ENCODE measurements at regions not wholly inside any gene's neighbourhood (a gene's known extent, or its start where the extent isn't known, plus 50 kb on each side); places are given as distances from the start of the nearest gene placed in this dataset.

DNA sequence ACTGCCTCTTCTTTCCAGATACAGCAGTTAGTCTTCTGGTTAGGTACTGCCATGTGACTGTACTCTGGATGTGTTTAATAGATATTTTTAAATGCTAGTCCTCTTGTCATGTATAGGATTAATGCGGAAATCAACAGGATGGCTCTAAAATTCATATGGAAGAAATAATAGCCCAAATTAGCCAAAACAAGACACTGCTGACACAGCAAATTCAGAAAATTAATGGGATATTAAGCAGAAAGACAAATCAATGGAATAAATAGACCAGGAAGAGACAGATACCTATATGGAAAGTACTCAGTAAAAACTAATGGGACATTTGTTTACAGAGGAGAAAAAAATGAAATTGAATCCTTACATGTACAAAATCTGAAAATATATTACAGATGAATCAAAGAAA lies 679.3 kb upstream of the PCDH20 start:
- H3K27me3 Mint-ChIP-seq (ENCODE audit: low read depth), result no peaks in the 10 kb centered on the region
- H3K4me3 Mint-ChIP-seq (ENCODE audit: unreplicated experiment), result no peak overlapping the region
- H3K27ac Mint-ChIP-seq (ENCODE audit: unreplicated experiment), result no peak overlapping the region
- no peak for DNase-seq (ENCODE audit: low spot score)
- no peaks in the 10 kb centered on the region for H3K9me3 Mint-ChIP-seq (ENCODE audit: low read depth)
- H3K36me3 Mint-ChIP-seq (ENCODE audit: low read depth), result no peaks in the 10 kb centered on the region
- TF ChIP-seq, protein P1, sequence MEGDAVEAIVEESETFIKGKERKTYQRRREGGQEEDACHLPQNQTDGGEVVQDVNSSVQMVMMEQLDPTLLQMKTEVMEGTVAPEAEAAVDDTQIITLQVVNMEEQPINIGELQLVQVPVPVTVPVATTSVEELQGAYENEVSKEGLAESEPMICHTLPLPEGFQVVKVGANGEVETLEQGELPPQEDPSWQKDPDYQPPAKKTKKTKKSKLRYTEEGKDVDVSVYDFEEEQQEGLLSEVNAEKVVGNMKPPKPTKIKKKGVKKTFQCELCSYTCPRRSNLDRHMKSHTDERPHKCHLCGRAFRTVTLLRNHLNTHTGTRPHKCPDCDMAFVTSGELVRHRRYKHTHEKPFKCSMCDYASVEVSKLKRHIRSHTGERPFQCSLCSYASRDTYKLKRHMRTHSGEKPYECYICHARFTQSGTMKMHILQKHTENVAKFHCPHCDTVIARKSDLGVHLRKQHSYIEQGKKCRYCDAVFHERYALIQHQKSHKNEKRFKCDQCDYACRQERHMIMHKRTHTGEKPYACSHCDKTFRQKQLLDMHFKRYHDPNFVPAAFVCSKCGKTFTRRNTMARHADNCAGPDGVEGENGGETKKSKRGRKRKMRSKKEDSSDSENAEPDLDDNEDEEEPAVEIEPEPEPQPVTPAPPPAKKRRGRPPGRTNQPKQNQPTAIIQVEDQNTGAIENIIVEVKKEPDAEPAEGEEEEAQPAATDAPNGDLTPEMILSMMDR (IDR thresholded peaks at IDR 0.05), result no peak
- no peaks in the 10 kb centered on the region for H3K4me1 Mint-ChIP-seq (ENCODE audit: low read depth)

DNA sequence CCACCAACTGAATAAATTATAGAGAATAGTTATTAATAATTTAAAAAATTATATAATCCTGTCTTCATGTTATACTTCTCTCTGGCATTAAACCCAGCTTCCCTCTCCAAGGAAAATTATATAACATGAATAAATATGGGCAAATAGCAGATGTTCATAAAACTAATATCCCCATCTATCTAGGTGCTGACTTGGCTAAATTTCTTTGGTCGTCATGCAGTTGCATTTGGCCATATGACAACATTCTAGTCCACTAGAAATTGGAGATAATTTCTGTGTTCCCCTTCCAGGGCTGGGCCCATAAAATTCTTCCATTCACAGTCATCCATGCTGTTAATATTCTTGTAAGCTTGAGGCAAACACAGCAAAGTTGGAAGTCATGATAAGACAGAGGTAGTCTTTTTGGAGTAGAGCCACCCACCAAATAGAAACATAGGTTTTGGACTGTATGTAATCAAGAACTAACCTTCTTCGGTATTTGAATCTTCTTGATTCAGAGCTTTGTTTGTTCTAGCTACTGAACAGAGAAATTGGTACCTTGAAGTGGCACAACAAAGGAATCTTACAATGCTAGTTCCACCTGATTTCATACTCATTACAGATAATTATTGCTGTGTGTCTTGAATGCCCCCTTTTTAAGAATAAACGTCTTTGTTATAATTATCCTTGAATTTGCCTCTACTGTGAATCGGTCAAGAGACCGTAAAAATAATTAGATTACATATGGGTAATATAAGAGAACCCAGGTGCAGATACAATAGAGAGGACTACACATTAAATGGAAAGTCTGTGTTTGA lies 678.5 kb upstream of the PCDH20 start:
- no peaks in the 10 kb centered on the region for H3K4me1 Mint-ChIP-seq (ENCODE audit: low read depth)
- H3K27ac Mint-ChIP-seq (ENCODE audit: unreplicated experiment), result no peak overlapping the region
- no peak for DNase-seq (ENCODE audit: low spot score)
- no peaks in the 10 kb centered on the region for H3K36me3 Mint-ChIP-seq (ENCODE audit: low read depth)
- H3K4me3 Mint-ChIP-seq (ENCODE audit: unreplicated experiment), result no peak overlapping the region
- no peaks in the 10 kb centered on the region for H3K27me3 Mint-ChIP-seq (ENCODE audit: low read depth)
- TF ChIP-seq, protein P1 (IDR thresholded peaks at IDR 0.05), result no peak
- no peaks in the 10 kb centered on the region for H3K9me3 Mint-ChIP-seq (ENCODE audit: low read depth)

DNA sequence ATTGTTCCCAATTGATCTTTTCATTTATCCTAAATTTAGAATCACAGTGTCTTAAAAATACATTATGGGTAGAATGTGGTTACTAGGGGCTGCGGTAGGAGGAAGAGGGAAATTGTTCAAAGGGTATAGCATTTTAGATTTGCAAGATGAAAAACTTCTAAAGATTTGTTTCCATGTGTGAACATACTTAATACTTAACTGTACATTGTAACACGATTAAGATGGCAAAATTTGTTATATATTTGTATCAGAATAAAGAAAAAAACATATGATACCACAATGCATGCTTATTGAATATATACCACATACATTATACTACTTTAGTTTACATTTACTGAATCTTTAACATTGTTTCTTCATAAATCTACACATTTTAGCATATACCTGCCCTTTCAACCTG lies 677.3 kb upstream of the PCDH20 start:
- DNase-seq (ENCODE audit: low spot score), result no peak
- Mint-ChIP-seq H3K9me3 (ENCODE audit: low read depth) (no peaks in the 10 kb centered on the region), H3K27ac (ENCODE audit: unreplicated experiment) (no peak overlapping the region), H3K36me3 (ENCODE audit: low read depth) (no peaks in the 10 kb centered on the region), H3K27me3 (ENCODE audit: low read depth) (no peaks in the 10 kb centered on the region), H3K4me1 (ENCODE audit: low read depth) (no peaks in the 10 kb centered on the region), H3K4me3 (ENCODE audit: unreplicated experiment) (no peak overlapping the region)
- TF ChIP-seq, protein P1 (IDR thresholded peaks at IDR 0.05), result no peak

DNA sequence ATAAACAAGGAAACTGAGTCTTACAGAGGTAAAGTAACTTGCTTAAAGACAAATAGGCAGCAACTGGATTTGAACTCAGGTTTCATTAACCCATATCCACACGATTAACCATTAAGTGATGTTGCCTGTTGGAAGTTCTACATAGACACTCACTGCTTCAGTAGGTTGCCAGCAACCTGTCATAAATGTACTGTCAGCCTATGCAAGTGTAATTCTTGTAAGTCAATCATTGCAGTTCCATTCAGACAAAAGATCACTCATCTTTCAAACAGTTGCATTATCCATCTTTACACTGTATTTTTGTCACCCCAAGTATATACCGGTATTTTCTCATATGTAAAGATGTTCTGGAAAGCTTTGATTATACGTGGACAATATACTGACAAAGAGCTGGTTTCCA lies 676.9 kb upstream of the PCDH20 start:
- DNase-seq (ENCODE audit: low spot score), result no peak
- no peaks in the 10 kb centered on the region for H3K9me3 Mint-ChIP-seq (ENCODE audit: low read depth)
- no peaks in the 10 kb centered on the region for H3K36me3 Mint-ChIP-seq (ENCODE audit: low read depth)
- TF ChIP-seq, protein P1 (IDR thresholded peaks at IDR 0.05), result no peak
- no peak overlapping the region for H3K4me3 Mint-ChIP-seq (ENCODE audit: unreplicated experiment)
- no peaks in the 10 kb centered on the region for H3K4me1 Mint-ChIP-seq (ENCODE audit: low read depth)
- H3K27me3 Mint-ChIP-seq (ENCODE audit: low read depth), result no peaks in the 10 kb centered on the region
- no peak overlapping the region for H3K27ac Mint-ChIP-seq (ENCODE audit: unreplicated experiment)

DNA sequence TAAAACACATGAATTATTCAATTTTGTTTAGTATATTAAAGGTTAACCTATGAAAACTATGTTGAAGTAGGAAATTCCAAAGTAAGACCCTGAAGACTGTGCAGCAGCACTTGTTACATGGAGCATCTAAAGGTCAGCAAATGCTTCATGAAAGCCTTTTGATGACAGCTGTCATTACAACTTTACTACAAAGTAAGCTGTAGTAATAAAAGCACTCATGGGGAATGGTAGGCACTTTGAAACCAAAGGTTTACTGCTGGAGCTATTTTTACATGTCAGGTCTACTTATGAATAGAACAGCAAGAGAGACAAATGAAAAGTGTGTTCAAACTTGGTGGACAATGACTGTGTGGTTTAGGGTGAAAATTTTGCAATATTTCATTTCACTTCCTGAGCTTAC lies 672.5 kb upstream of the PCDH20 start:
- Mint-ChIP-seq H3K27ac (ENCODE audit: unreplicated experiment) (no peak overlapping the region), H3K4me1 (ENCODE audit: low read depth) (no peaks in the 10 kb centered on the region)

More for the DNA sequence above, 672.5 kb upstream of the PCDH20 start:
- DNase-seq (ENCODE audit: low spot score), result no peak
- Mint-ChIP-seq H3K36me3 (ENCODE audit: low read depth) (no peaks in the 10 kb centered on the region), H3K27me3 (ENCODE audit: low read depth) (no peaks in the 10 kb centered on the region), H3K4me3 (ENCODE audit: unreplicated experiment) (no peak overlapping the region), H3K9me3 (ENCODE audit: low read depth) (no peaks in the 10 kb centered on the region)
- TF ChIP-seq, protein P1 (IDR thresholded peaks at IDR 0.05), result no peak
